Sigmoid colon (tissue), 6 donors: ENCODE measurements at regions not wholly inside any gene's neighbourhood (a gene's known extent, or its start where the extent isn't known, plus 50 kb on each side); places are given as distances from the start of the nearest gene placed in this dataset.
A peak's percentile ranks its signal among the peaks of the same experiment; 100 is the strongest.

Experiments used
- DNase-seq: peaks from one replicate; pipeline ENCODE4 v3.0.0-alpha.2; 2019
- H3K27ac ChIP-seq, 4 donors: fragments of 200-600 bp; sonication (generic); one replicate each; pipeline ENCODE4 v1.5.1; 2016 to 2019; ENCODE audit warnings: mild to moderate bottlenecking in 1 of 4
- H3K27me3 ChIP-seq, 3 donors: fragments of 200-600 bp; sonication (generic); one replicate each; pipeline ENCODE4 v1.5.1; 2019; ENCODE audit warnings: mild to moderate bottlenecking in 1 of 3
- H3K36me3 ChIP-seq, 4 donors: fragments of 200-600 bp; sonication (generic); one replicate each; pipeline ENCODE4 v1.5.1; 2016 to 2019
- H3K4me1 ChIP-seq, 4 donors: fragments of 200-600 bp; sonication (generic); one replicate each; pipeline ENCODE4 v1.5.1; 2017 to 2019
- H3K4me3 ChIP-seq, 4 donors: fragments of 200-600 bp; sonication (generic); one replicate each; pipeline ENCODE4 v1.5.1; 2017 to 2019; ENCODE audit warnings: mild to moderate bottlenecking in 2 of 4, moderate library complexity in 1 of 4
- H3K9me3 ChIP-seq, 4 donors: fragments of 200-600 bp in 3 of 4; sonication (generic) in 3 of 4; one replicate each; pipeline versions ENCODE4 v1.5.1 to v1.6.1; 2013 to 2019
- EP300 ChIP-seq, 4 donors: sonication (generic); formaldehyde crosslinking; IDR thresholded peaks; one replicate each; pipeline ENCODE4 v1.6.1; 2017; ENCODE audit warnings: antibody characterized with exemption in 4 of 4
- POLR2A ChIP-seq, 2 donors: fragments of 450-650 bp; IDR thresholded peaks; one replicate each; pipeline ENCODE4 v1.6.1; 2016; ENCODE audit warnings: antibody characterized with exemption in 2 of 2, mild to moderate bottlenecking in 2 of 2, moderate library complexity in 2 of 2
- POLR2AphosphoS5 ChIP-seq, 4 donors: sonication (generic); formaldehyde crosslinking; IDR thresholded peaks; one replicate each; pipeline ENCODE4 v1.6.1; 2017; ENCODE audit warnings: antibody characterized with exemption in 4 of 4
- WGBS, 2 donors: extraction: QIAGEN DNeasy Blood & Tissue Kit; methylation state at CpG; one replicate each; pipeline ENCODE4 v1.1.7; 2013; 5-methylcytosine and 5-hydroxymethylcytosine counted together
- intact Hi-C: fragments of 100-400 bp; cut with DNase I; formaldehyde crosslinking; loops from one replicate; pipeline ENCODE4 v1.15.1; 2023
- TF ChIP-seq, protein P1 (sequence below), 4 experiments: fragments of 450-650 bp in 3 of 4; fragments of 200-600 bp in 1 of 4; IDR thresholded peaks; one replicate each; pipeline ENCODE4 v1.5.1; 2016 to 2019; ENCODE audit warnings: antibody characterized with exemption in 4 of 4, mild to moderate bottlenecking in 3 of 4, moderate library complexity in 2 of 4
- donor health status: healthy with polysubstance abuse.
- donor health status: healthy.

DNA sequence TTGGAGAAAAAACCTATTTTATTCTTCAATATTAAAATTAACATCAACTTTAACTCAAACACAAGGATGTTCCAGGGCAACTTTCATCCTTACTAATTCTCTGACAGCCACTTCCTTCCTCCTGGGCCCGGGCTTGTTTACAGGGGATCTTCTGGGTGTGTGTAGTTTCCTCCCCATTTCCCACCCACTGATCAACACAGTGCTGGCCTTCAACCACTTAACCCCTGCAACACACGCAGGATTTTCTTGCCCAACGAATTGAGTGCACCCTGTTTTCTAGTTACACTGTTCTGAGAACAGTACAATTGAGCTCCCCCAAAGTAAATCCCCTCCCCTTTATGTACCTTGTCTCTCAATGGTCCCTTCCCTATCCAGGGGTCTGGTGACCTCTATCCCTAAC lies 83.1 kb upstream of the RANBP3L start:
- no peak overlapping the region for H3K4me3 ChIP-seq
- no peaks in the 10 kb centered on the region for H3K27me3 ChIP-seq
- intact Hi-C loops, result no loop called here
- no peak for DNase-seq
- no peaks in the 10 kb centered on the region for H3K9me3 ChIP-seq
- H3K36me3 ChIP-seq, result no peaks in the 10 kb centered on the region
- H3K4me1 ChIP-seq, result peaks cover 0 to 3% (median 0%) of the 10 kb centered on the region in 4 donors
- 18 to 34% methylated on average over 3 of the region's 3 CpGs for WGBS, 2 donors
- no peak overlapping the region for H3K27ac ChIP-seq
- no peak for TF ChIP-seq POLR2AphosphoS5 (IDR thresholded peaks at IDR 0.05)
- no peak for TF ChIP-seq EP300 (IDR thresholded peaks at IDR 0.05)
- TF ChIP-seq, protein P1, sequence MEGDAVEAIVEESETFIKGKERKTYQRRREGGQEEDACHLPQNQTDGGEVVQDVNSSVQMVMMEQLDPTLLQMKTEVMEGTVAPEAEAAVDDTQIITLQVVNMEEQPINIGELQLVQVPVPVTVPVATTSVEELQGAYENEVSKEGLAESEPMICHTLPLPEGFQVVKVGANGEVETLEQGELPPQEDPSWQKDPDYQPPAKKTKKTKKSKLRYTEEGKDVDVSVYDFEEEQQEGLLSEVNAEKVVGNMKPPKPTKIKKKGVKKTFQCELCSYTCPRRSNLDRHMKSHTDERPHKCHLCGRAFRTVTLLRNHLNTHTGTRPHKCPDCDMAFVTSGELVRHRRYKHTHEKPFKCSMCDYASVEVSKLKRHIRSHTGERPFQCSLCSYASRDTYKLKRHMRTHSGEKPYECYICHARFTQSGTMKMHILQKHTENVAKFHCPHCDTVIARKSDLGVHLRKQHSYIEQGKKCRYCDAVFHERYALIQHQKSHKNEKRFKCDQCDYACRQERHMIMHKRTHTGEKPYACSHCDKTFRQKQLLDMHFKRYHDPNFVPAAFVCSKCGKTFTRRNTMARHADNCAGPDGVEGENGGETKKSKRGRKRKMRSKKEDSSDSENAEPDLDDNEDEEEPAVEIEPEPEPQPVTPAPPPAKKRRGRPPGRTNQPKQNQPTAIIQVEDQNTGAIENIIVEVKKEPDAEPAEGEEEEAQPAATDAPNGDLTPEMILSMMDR (IDR thresholded peaks at IDR 0.05), result no peak
- TF ChIP-seq POLR2A (IDR thresholded peaks at IDR 0.05), result no peak

DNA sequence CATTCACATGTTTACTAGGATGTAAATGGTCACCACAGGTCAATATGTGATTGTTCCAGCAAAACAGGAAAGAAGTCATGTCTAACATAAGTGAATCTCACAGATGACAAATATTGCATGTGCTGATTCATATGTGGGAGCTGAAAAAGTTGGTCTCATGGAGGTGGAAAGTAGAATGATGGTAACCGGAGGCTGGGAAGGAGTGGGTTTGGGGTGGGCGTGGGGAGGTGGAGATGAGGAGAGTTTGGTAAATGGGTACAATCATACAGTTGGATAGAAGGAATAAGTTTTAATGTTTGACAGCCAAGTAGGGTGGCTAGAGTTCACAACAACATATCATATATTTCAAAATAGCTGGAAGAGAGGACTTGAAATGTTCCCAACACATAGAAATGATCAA lies 83.8 kb upstream of the RANBP3L start:
- TF ChIP-seq, protein P1 (IDR thresholded peaks at IDR 0.05), result no peak
- TF ChIP-seq POLR2AphosphoS5 (IDR thresholded peaks at IDR 0.05) (no peak), EP300 (IDR thresholded peaks at IDR 0.05) (no peak), POLR2A (IDR thresholded peaks at IDR 0.05) (no peak)
- no peak for DNase-seq
- WGBS, 2 donors, result 92 to 97% methylated on average over 2 of the region's 2 CpGs
- H3K4me3 ChIP-seq, result no peak overlapping the region
- intact Hi-C loops, result no loop called here
- no peaks in the 10 kb centered on the region for H3K9me3 ChIP-seq
- no peaks in the 10 kb centered on the region for H3K27me3 ChIP-seq
- no peak overlapping the region for H3K27ac ChIP-seq
- H3K4me1 ChIP-seq, result peaks cover 0 to 3% (median 0%) of the 10 kb centered on the region in 4 donors
- H3K36me3 ChIP-seq, result no peaks in the 10 kb centered on the region

DNA sequence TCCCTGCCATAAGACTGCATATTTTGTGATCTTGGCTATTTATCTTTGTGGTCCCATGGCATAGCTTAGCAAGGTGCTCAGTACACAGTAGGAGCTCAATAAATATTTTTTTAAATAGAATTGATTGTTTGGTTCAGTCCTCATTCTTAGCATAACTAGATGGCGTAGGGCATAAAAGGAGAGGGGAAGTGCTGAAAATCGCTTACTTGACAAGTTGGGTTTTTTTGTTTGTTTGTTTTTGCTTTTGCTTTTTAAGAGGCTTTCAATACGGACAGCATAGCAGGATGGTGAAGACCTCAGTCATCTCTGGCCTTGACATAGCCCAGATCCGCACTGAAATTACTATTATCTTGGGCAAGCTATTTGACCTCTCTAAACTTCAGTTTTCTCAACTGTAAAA lies 86.6 kb upstream of the RANBP3L start:
- H3K36me3 ChIP-seq, result no peaks in the 10 kb centered on the region
- TF ChIP-seq EP300 (IDR thresholded peaks at IDR 0.05), result no peak
- no peak for TF ChIP-seq POLR2AphosphoS5 (IDR thresholded peaks at IDR 0.05)
- TF ChIP-seq, protein P1 (IDR thresholded peaks at IDR 0.05), result no peak
- TF ChIP-seq POLR2A (IDR thresholded peaks at IDR 0.05), result no peak
- 78 to 84% methylated on average over 4 of the region's 4 CpGs for WGBS, 2 donors

DNA sequence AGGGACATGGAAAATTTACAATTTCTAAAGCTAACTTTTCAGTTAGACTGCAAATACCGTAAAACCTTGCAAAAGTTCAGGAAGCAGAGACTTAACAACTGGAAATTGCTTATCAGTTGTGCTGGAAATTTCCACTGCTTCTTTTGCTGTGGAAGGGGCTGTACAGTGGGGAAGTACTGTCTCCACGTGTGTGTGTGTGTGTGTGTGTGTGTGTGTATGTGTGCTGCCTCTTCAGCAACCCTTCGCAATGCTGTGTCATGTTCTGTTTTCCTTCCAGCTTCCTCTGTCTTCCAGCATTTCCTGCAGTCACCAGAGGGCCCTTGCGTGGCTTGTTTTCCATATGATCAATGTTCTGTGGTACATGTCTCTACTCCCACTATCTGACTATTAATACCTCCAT lies 87.5 kb upstream of the RANBP3L start:
- Histone ChIP-seq H3K9me3 (no peaks in the 10 kb centered on the region), H3K27ac (no peak overlapping the region), H3K27me3 (no peaks in the 10 kb centered on the region), H3K4me1 (peaks cover 0 to 30% (median 21%) of the 10 kb centered on the region in 4 donors), H3K4me3 (no peak overlapping the region), H3K36me3 (no peaks in the 10 kb centered on the region)
- intact Hi-C loops, result no loop called here
- WGBS, 2 donors, result 34 to 44% methylated on average over 4 of the region's 4 CpGs
- peak; percentile 69 for DNase-seq
- TF ChIP-seq POLR2A (IDR thresholded peaks at IDR 0.05) (no peak), POLR2AphosphoS5 (IDR thresholded peaks at IDR 0.05) (no peak), EP300 (IDR thresholded peaks at IDR 0.05) (no peak)
- TF ChIP-seq, protein P1 (IDR thresholded peaks at IDR 0.05), result no peak

More for the DNA sequence above, 86.6 kb upstream of the RANBP3L start:
- Histone ChIP-seq H3K9me3 (no peaks in the 10 kb centered on the region), H3K4me3 (no peak overlapping the region), H3K27ac (no peak overlapping the region), H3K27me3 (no peaks in the 10 kb centered on the region), H3K4me1 (peaks cover 0 to 22% (median 17%) of the 10 kb centered on the region in 4 donors)
- intact Hi-C loops, result no loop called here
- DNase-seq, result no peak

DNA sequence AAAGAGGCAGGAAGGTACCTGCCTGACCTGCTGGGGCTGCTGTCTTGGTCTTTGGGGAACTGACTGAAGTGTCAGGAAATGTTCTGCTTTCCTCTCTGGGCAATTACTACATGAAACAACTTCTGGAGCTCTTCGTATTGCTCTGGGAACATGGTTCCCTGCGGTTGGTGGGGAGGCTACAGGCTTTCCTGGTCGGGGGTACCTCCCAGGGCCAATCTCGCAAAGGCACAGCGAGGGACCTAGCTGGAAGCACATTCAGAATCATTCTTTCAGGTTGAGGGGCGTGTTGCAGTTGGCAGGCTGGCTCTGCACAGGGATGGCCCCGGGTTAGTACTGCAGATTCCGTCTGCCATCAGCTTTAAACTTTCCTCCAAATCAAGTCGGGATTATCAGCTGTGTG lies 88.9 kb upstream of the RANBP3L start:
- TF ChIP-seq EP300 (IDR thresholded peaks at IDR 0.05) (no peak), POLR2AphosphoS5 (IDR thresholded peaks at IDR 0.05) (no peak), POLR2A (IDR thresholded peaks at IDR 0.05) (no peak)
- TF ChIP-seq, protein P1 (IDR thresholded peaks at IDR 0.05), result no peak
- Histone ChIP-seq H3K9me3 (no peaks in the 10 kb centered on the region), H3K4me3 (no peak overlapping the region), H3K4me1 (peaks cover 0 to 30% (median 21%) of the 10 kb centered on the region in 4 donors), H3K36me3 (no peaks in the 10 kb centered on the region), H3K27ac (no peak overlapping the region), H3K27me3 (no peaks in the 10 kb centered on the region)
- intact Hi-C loops, result loop anchor here (5.0 to 10.0 kb wide), 3 partner anchors 83 to 484 kb away; partner anchors contain the start of gene NIPBL
- no peak for DNase-seq
- 59 to 72% methylated on average over 9 of the region's 9 CpGs for WGBS, 2 donors
